HCT116 (cell line): ENCODE measurements at regions not wholly inside any gene's neighbourhood (a gene's known extent, or its start where the extent isn't known, plus 50 kb on each side); places are given as distances from the start of the nearest gene placed in this dataset.

ENCODE experiments used
- ATAC-seq: fragments of 200-7000 bp; cut with Tn5 transposase; 2 replicates; pipeline ENCODE4 v1.9.1; 2020; ENCODE audit warnings: mild to moderate bottlenecking, moderate library complexity
- BruUV-seq: library from RNA; stranded (reverse); fragments of 400-500 nt; replicated peaks from 2 replicates; lab custom pipeline; 2021; lab: Mats Ljungman, UMichigan
- CTCF ChIA-PET: fragments of 300-600 bp; sonication (Branson Sonifier 250); formaldehyde crosslinking; loops from one replicate; lab custom pipeline; 2021; ENCODE audit warnings: antibody characterized with exemption; lab: Charles Lee
- POLR2A ChIA-PET: fragments of 300-600, 350-600 bp; sonication (Branson Sonifier 250); formaldehyde crosslinking; loops from one replicate; lab custom pipeline; 2021; ENCODE audit warnings: antibody characterized with exemption; lab: Charles Lee
- RAD21 ChIA-PET, 2 experiments: fragments of 300-600 bp; sonication (Branson Sonifier 250); formaldehyde crosslinking; loops; one replicate each; lab custom pipeline; 2023; ENCODE audit warnings: low total read pairs in 2 of 2; ENCODE audit not compliant: uncharacterized antibody in 2 of 2, unreplicated experiment in 2 of 2, low non-redundant PET in 1 of 2; lab: Charles Lee
- DNase-seq: peaks from one replicate; pipeline ENCODE4 v3.0.0-alpha.2; 2010; ENCODE audit warnings: low read depth, low spot score
- H2AFZ ChIP-seq: fragments of 200-600 bp; shearing (Covaris generic), sonication (generic); 2 replicates; pipeline ENCODE4 v1.6.1; 2017; ENCODE audit warnings: low read depth, mixed run types, mixed read lengths, antibody characterized with exemption, low read length; ENCODE audit not compliant: poor library complexity, severe bottlenecking
- H3K27ac ChIP-seq: 2 replicates; pipeline ENCODE4 v1.5.1; 2012; ENCODE audit warnings: low read depth, low read length
- H3K27me3 ChIP-seq: fragments of 200-600 bp; sonication (generic); 2 replicates; pipeline ENCODE4 v1.6.1; 2016; ENCODE audit warnings: mixed run types, low read length, mixed read lengths; ENCODE audit not compliant: insufficient read depth
- H3K36me3 ChIP-seq, 2 experiments: fragments of 200-500 bp in 1 of 2; fragments of 200-600 bp in 1 of 2; sonication (Bioruptor generic) in 1 of 2; sonication (generic) in 1 of 2; 2 replicates each; pipeline versions ENCODE4 v1.5.1 to v1.6.1; 2014 to 2016; ENCODE audit warnings: low read length in 2 of 2, inconsistent platforms in 1 of 2, mixed read lengths in 1 of 2, mixed run types in 1 of 2; ENCODE audit not compliant: insufficient read depth in 2 of 2, control insufficient read depth in 1 of 2
- H3K4me1 ChIP-seq, 2 experiments: fragments of 200-600 bp in 1 of 2; sonication (generic) in 1 of 2; 2 replicates each; pipeline versions ENCODE4 v1.5.1 to v1.6.1; 2012 to 2017; ENCODE audit warnings: low read length in 2 of 2, inconsistent platforms in 1 of 2, mild to moderate bottlenecking in 1 of 2, mixed read lengths in 1 of 2, mixed run types in 1 of 2, moderate library complexity in 1 of 2; ENCODE audit not compliant: insufficient read depth in 2 of 2, control insufficient read depth in 1 of 2
- H3K4me2 ChIP-seq: fragments of 200-600 bp; sonication (generic); 2 replicates; pipeline ENCODE4 v1.6.1; 2017; ENCODE audit warnings: mixed run types, low read length, mixed read lengths
- H3K4me3 ChIP-seq, 2 experiments: fragments of 200-600 bp in 1 of 2; sonication (generic) in 1 of 2; replicated peaks in 1 of 2; 2 replicates each; pipeline ENCODE4 v1.5.1; 2011 to 2016; ENCODE audit warnings: low read length in 2 of 2, control low read depth in 1 of 2, low read depth in 1 of 2, mild to moderate bottlenecking in 1 of 2, mixed read lengths in 1 of 2, mixed run types in 1 of 2
- H3K79me2 ChIP-seq: fragments of 200-600 bp; sonication (generic); 2 replicates; pipeline ENCODE4 v1.6.1; 2017; ENCODE audit warnings: mild to moderate bottlenecking, mixed run types, low read length, moderate library complexity, mixed read lengths; ENCODE audit not compliant: insufficient read depth
- H3K9ac ChIP-seq: fragments of 200-600 bp; sonication (generic); 2 replicates; pipeline ENCODE4 v1.6.1; 2016; ENCODE audit warnings: low read length, mixed read lengths
- H3K9me2 ChIP-seq: fragments of 200-600 bp; sonication (generic), shearing (Covaris generic); 2 replicates; pipeline ENCODE4 v1.6.1; 2017; ENCODE audit warnings: mixed run types, mild to moderate bottlenecking, moderate library complexity; ENCODE audit not compliant: insufficient read depth
- H3K9me3 ChIP-seq, 2 experiments: fragments of 200-500 bp in 1 of 2; fragments of 200-600 bp in 1 of 2; sonication (Bioruptor generic) in 1 of 2; sonication (generic) in 1 of 2; 2 replicates each; pipeline ENCODE4 v1.6.1; 2014 to 2017; ENCODE audit warnings: low read length in 2 of 2, mixed read lengths in 2 of 2, inconsistent platforms in 1 of 2, low read depth in 1 of 2, mild to moderate bottlenecking in 1 of 2, mixed run types in 1 of 2, moderate library complexity in 1 of 2; ENCODE audit not compliant: control insufficient read depth in 1 of 2, insufficient read depth in 1 of 2
- H4K20me1 ChIP-seq: fragments of 200-600 bp; sonication (generic), shearing (Covaris generic); 2 replicates; pipeline ENCODE4 v1.6.1; 2017; ENCODE audit warnings: mixed run types, mild to moderate bottlenecking, moderate library complexity; ENCODE audit not compliant: insufficient read depth
- CBX3 ChIP-seq: IDR thresholded peaks from 2 replicates; pipeline ENCODE4 v1.6.1; 2012; ENCODE audit warnings: low read depth
- CTCF ChIP-seq, 3 experiments: fragments of 200-600 bp in 1 of 3; sonication (generic) in 1 of 3; IDR thresholded peaks in 2 of 3; conservative IDR thresholded peaks in 1 of 3; 2 replicates each; pipeline ENCODE4 v1.5.1; 2012 to 2017; ENCODE audit warnings: low read depth in 2 of 3, low read length in 2 of 3, antibody characterized with exemption in 1 of 3, borderline replicate concordance in 1 of 3, control low read depth in 1 of 3, mild to moderate bottlenecking in 1 of 3, mixed read lengths in 1 of 3, mixed run types in 1 of 3, moderate library complexity in 1 of 3; ENCODE audit not compliant: insufficient read depth in 1 of 3
- EGR1 ChIP-seq: IDR thresholded peaks from 2 replicates; pipeline ENCODE4 v1.6.1; 2012; ENCODE audit warnings: low read depth
- ELF1 ChIP-seq: IDR thresholded peaks from 2 replicates; pipeline ENCODE4 v1.6.1; 2012; ENCODE audit warnings: low read depth, borderline replicate concordance
- EZH2 ChIP-seq: fragments of 200-600 bp; sonication (generic); IDR thresholded peaks from 2 replicates; pipeline ENCODE4 v1.6.1; 2017; ENCODE audit warnings: antibody characterized with exemption, mixed run types
- EZH2phosphoT487 ChIP-seq: fragments of 200-600 bp; IDR thresholded peaks from 2 replicates; pipeline ENCODE4 v1.6.1; 2018; ENCODE audit warnings: antibody characterized with exemption, borderline replicate concordance
- FOSL1 ChIP-seq: IDR thresholded peaks from 2 replicates; pipeline ENCODE4 v1.6.1; 2012; ENCODE audit warnings: low read depth
- JUND ChIP-seq: IDR thresholded peaks from 2 replicates; pipeline ENCODE4 v1.6.1; 2012
- POLR2AphosphoS5 ChIP-seq: IDR thresholded peaks from 2 replicates; pipeline ENCODE4 v1.6.1; 2011; ENCODE audit warnings: mild to moderate bottlenecking, low read depth, low read length, moderate library complexity
- RAD21 ChIP-seq: IDR thresholded peaks from 2 replicates; pipeline ENCODE4 v1.6.1; 2012; ENCODE audit warnings: low read depth, mild to moderate bottlenecking
- REST ChIP-seq: IDR thresholded peaks from 2 replicates; pipeline ENCODE4 v1.6.1; 2012; ENCODE audit warnings: low read depth
- SIN3A ChIP-seq: IDR thresholded peaks from 2 replicates; pipeline ENCODE4 v1.6.1; 2012; ENCODE audit warnings: low read depth
- SP1 ChIP-seq: IDR thresholded peaks from 2 replicates; pipeline ENCODE4 v1.6.1; 2012; ENCODE audit warnings: low read depth
- SRF ChIP-seq: IDR thresholded peaks from 2 replicates; pipeline ENCODE4 v1.6.1; 2012; ENCODE audit warnings: low read depth
- TCF7L2 ChIP-seq: IDR thresholded peaks from 2 replicates; pipeline ENCODE4 v1.7.0; 2011; ENCODE audit warnings: borderline replicate concordance, inconsistent platforms; ENCODE audit not compliant: insufficient read depth, insufficient read length; ENCODE audit errors: extremely low read depth
- YY1 ChIP-seq: IDR thresholded peaks from 2 replicates; pipeline ENCODE4 v1.6.1; 2011; ENCODE audit warnings: low read length, low read depth, moderate library complexity, mild to moderate bottlenecking; ENCODE audit not compliant: insufficient replicate concordance; ENCODE audit errors: extremely low read depth
- ZFX ChIP-seq: fragments of 450-650 bp; IDR thresholded peaks from 2 replicates; pipeline ENCODE4 v1.6.1; 2017
- intact Hi-C: fragments of 100-400 bp; cut with micrococcal nuclease; formaldehyde crosslinking; loops from 2 replicates; pipeline ENCODE4 v1.10.0; 2022
- TF ChIP-seq, protein P1 (sequence below): IDR thresholded peaks from 2 replicates; pipeline ENCODE4 v1.6.1; 2011; ENCODE audit warnings: mild to moderate bottlenecking, low read length, moderate library complexity; ENCODE audit not compliant: insufficient replicate concordance; ENCODE audit errors: extremely low read depth
- TF ChIP-seq, protein P2 (sequence below): IDR thresholded peaks from 2 replicates; pipeline ENCODE4 v1.6.1; 2012

DNA sequence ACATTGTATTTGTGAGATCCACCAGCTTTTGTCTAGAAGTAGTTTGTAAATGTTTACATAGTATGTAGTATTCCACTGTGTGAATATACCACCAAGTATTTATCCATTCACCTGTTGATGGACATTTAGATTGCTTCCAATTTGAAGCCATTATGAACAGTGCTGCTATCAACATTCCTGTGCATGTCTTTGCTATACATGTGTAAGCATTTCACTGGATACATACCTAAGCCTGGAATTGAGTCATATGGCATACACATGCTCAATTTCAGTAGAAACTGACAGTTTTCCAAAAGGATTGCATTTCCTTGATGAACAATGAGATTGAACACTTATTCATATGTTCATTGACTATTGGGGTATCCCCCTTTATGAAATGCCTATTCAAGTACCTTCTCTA lies 540.6 kb upstream of the SOX9 start:
- no peak overlapping the region for H3K27ac ChIP-seq
- intact Hi-C loops: no loop called here
- peaks cover 0 to 10% of the 10 kb centered on the region in 2 experiments; a peak in 1 of 4 replicates for H3K9me3 ChIP-seq
- no peaks in the 10 kb centered on the region for H3K4me1 ChIP-seq
- no peak overlapping the region for H2AFZ ChIP-seq
- ATAC-seq (no peak), DNase-seq (no peak)
- H4K20me1 ChIP-seq: no peaks in the 10 kb centered on the region
- BruUV-seq: no TSS peak
- H3K36me3 ChIP-seq: no peaks in the 10 kb centered on the region
- H3K27me3 ChIP-seq: no peaks in the 10 kb centered on the region
- ChIA-PET POLR2A (no interaction called here), CTCF (no interaction called here), RAD21 (no interaction called here)
- no peaks in the 10 kb centered on the region for H3K79me2 ChIP-seq
- no peak overlapping the region for H3K9ac ChIP-seq
- H3K9me2 ChIP-seq: no peaks in the 10 kb centered on the region; the same call in 1 of the 2 replicates
- no peak overlapping the region for H3K4me2 ChIP-seq
- H3K4me3 ChIP-seq: no peak overlapping the region
- no peak for TF ChIP-seq YY1
- TF ChIP-seq EGR1: no peak
- TF ChIP-seq ZFX: no peak
- no peak for TF ChIP-seq REST
- no peak for TF ChIP-seq EZH2
- TF ChIP-seq CBX3: no peak
- no peak for TF ChIP-seq JUND
- no peak for TF ChIP-seq EZH2phosphoT487
- TF ChIP-seq RAD21: no peak
- TF ChIP-seq SRF: no peak
- TF ChIP-seq TCF7L2: no peak
- TF ChIP-seq CTCF (IDR thresholded peaks at IDR 0.05 in 2 of 3, conservative IDR thresholded peaks at IDR 0.05 in 1 of 3; ENCODE audit: borderline replicate concordance in 1 of 3, insufficient read depth in 1 of 3, low read depth in 2 of 3, low read length in 2 of 3): no peak
- no peak for TF ChIP-seq FOSL1
- TF ChIP-seq, protein P1, sequence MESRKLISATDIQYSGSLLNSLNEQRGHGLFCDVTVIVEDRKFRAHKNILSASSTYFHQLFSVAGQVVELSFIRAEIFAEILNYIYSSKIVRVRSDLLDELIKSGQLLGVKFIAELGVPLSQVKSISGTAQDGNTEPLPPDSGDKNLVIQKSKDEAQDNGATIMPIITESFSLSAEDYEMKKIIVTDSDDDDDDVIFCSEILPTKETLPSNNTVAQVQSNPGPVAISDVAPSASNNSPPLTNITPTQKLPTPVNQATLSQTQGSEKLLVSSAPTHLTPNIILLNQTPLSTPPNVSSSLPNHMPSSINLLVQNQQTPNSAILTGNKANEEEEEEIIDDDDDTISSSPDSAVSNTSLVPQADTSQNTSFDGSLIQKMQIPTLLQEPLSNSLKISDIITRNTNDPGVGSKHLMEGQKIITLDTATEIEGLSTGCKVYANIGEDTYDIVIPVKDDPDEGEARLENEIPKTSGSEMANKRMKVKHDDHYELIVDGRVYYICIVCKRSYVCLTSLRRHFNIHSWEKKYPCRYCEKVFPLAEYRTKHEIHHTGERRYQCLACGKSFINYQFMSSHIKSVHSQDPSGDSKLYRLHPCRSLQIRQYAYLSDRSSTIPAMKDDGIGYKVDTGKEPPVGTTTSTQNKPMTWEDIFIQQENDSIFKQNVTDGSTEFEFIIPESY: no peak
- no peak for TF ChIP-seq POLR2AphosphoS5
- TF ChIP-seq, protein P2, sequence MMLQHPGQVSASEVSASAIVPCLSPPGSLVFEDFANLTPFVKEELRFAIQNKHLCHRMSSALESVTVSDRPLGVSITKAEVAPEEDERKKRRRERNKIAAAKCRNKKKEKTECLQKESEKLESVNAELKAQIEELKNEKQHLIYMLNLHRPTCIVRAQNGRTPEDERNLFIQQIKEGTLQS: no peak
- no peak for TF ChIP-seq SP1
- TF ChIP-seq ELF1: no peak
- TF ChIP-seq SIN3A: no peak
- TF ChIP-seq, all 23 proteins: peak for 0
